ENCODE measurements at regions not wholly inside any gene's neighbourhood (a gene's known extent, or its start where the extent isn't known, plus 50 kb on each side); places are given as distances from the start of the nearest gene placed in this dataset.

DNA sequence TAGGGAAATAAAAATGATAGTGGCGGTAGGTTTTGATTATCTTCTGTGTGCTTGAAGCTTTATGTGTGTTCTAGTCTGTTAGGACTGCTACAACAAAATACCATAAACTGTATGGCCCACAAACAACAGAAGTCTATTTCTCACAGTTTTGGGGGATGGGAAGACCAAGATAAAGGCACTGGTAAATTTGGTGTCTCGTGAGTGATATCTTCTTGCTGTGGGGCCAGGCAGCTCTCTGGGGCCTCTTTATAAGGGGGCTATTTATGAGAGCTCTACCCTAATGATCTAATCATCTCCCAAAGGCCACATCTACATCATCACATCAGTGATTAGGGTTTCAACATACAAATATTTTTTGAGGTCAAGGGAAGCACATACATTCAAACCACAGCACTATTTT lies 86.8 kb upstream of the SPHKAP start:
- FAIRE-seq (no peak), DNase-seq (ENCODE audit: insufficient read length, low spot score) (no peak)
- TF ChIP-seq POLR2A (IDR thresholded peaks at IDR 0.05; ENCODE audit: low read depth, low read length), result no peak

DNA sequence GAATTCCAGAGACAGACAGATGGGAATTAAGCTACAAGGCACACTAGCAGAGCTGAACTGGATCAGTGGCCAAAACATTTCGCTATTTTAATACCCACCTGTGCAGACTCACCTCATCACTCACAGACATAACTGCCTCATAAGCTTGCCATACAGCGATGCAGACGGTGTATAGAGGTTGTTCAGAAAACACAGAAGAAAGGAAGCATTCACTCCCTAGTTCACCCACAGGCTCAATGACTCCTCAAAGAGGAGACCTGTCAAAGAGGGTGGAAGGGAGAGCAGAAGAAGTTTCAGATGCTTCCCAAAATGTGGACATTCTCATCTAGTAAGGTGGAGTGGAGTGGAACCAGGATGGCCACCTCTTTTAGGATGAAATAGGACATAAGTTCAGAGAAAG lies 81.7 kb upstream of the SPHKAP start:
- TF ChIP-seq POLR2A (IDR thresholded peaks at IDR 0.05; ENCODE audit: low read depth, low read length), result no peak
- FAIRE-seq, result no peak
- no peak for DNase-seq (ENCODE audit: insufficient read length, low spot score)

DNA sequence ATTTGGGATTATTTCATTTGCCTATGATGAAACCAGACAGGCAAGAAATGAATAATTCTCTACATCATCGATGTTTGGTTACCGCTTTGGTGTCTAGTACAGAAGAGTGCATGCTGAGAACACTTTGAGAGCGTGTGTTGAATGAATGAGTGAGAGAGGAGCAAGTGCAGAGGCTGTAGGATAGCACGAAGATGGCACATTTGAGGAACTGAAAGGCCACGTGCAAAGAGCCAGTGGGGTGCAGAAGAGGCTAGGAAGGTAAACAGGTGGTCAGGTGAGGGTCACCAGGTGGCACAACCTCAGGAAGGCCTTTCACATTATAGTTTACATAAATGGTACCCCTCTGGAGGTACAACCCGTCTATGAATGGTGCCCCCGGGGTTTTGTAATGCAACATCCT lies 80.1 kb upstream of the SPHKAP start:
- TF ChIP-seq POLR2A (IDR thresholded peaks at IDR 0.05; ENCODE audit: low read depth, low read length), result no peak
- FAIRE-seq (no peak), DNase-seq (ENCODE audit: insufficient read length, low spot score) (no peak)

DNA sequence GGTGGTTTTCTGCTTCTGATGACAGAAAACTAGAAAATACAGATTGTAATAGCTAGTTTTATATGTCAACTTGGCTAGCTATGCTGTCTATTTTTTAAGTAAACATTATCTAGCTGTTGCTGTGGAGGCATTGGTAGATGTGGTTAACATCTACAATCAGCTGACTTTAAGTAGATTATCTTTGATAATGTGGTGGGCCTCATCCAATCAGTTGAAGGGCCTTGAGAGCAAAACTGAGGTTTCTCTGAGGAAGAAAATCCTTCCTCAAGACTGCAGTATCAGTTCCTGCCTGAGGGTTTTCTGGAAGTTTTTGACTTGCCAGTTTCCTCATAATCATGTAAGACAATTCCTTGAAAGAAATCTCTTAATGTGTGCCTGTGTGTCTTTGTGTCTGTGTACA lies 75.9 kb upstream of the SPHKAP start:
- DNase-seq (ENCODE audit: insufficient read length, low spot score) (no peak), FAIRE-seq (no peak)
- TF ChIP-seq POLR2A (IDR thresholded peaks at IDR 0.05; ENCODE audit: low read depth, low read length), result no peak

DNA sequence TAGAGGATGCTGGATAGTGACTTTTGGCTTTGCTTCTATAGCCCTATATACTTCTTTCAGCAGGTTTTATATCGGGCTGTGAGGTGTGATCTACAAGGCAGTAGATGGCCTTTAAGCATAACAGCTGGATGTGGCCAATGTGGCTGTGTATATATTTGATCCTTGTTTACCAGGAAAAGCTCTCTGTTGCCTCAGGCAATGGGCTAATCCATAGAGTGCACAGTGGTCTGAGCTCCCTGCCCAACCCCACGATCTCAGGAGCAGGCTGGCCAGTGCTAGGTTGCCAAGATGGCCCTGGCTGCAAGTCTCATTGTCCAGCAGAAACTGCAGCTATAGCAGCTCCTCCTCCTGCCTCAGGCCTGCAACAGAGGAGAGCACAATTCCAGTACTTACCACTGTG lies 72.3 kb upstream of the SPHKAP start:
- DNase-seq (ENCODE audit: insufficient read length, low spot score) (no peak), FAIRE-seq (no peak)
- no peak for TF ChIP-seq POLR2A (IDR thresholded peaks at IDR 0.05; ENCODE audit: low read depth, low read length)

DNA sequence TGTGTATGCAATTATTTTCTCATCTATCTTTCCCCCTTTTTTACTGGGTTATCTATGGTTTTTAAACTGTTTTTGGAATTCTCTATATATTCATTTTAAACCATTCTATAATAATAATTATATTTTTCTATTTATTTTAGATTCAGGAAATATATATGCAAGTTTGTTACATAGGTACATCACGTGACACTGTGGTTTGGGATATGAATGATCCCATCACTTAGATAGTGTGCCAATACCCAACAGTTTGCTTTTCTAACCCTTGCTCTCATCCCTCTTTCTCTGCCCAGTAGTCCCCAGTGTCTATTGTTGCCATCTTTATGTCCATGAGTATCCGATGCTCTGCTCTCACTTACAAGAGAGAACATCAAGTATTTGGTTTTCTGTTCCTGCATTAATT lies 65.8 kb upstream of the SPHKAP start:
- FAIRE-seq, result no peak
- no peak for DNase-seq (ENCODE audit: insufficient read length, low spot score)
- no peak for TF ChIP-seq POLR2A (IDR thresholded peaks at IDR 0.05; ENCODE audit: low read depth, low read length)

DNA sequence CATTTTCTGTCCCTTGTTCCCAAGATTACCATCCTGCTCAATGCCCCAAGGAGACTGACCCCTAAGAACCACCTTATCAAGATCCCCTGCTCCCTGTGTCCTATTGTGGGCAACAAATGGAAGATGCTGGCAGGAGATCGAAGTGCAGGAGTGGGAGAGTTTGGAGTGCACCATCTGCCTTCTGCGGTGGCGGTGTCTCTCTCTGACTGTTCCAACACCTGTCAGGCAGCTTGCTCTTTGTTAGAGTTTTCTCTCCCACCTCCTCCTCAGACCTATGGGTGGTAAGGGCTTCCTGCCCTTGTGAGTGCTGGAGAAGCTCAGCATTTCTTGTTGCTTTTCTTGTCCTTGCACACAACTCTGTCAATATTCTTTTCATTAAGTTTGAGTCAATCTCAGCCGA lies 64.1 kb upstream of the SPHKAP start:
- no peak for TF ChIP-seq POLR2A (IDR thresholded peaks at IDR 0.05; ENCODE audit: low read depth, low read length)
- DNase-seq (ENCODE audit: insufficient read length, low spot score) (no peak), FAIRE-seq (no peak)

DNA sequence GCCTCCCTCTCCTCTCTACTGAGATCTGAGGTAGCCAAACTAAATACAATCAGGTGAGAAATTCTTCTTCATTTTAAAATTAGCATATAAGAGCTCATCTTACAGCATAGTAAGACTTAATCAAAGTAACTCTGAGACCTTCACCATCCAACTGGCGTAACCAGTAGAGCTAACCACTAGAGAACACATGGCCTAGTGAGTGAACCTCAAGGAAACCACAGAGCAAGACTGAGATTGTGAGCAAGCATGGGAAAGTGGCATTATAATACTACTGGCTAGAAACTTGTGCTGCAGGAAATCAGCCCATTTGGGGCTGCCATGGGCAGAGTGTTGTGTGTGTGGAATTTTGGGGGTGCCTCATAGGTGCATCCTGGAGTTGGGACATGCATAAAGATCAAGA lies 61.1 kb upstream of the SPHKAP start:
- DNase-seq (ENCODE audit: insufficient read length, low spot score) (no peak), FAIRE-seq (no peak)
- no peak for TF ChIP-seq POLR2A (IDR thresholded peaks at IDR 0.05; ENCODE audit: low read depth, low read length)

DNA sequence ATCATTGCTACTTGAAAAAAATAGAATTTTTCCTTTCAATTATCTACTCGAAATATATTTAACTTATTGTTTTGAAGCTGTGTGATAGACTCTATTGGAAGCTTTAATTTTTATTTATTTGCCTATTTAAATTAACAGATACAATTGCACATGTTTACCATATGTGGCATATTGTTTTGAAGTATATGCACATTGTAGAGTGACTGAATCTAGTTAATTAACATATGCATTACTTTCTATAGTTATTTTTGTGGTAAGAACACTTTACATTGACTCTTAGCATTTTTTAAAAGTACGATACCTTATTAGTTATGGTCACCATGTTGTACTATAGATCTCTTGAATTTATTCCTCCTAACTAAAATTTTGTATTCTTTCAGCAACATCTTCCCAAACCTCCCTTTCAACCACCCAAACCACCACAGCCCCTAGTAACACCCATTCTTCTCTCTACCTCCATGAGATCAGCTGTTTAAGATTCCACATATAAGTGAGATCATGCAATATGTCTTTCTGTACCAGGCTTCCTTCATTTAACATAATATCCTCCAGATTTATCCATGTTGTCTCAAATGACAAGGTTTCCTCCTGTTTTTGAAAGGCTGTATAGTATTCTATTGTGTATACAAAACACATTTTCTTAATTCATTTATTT lies 58.5 kb upstream of the SPHKAP start:
- no peak for TF ChIP-seq POLR2A (IDR thresholded peaks at IDR 0.05; ENCODE audit: low read depth, low read length)
- FAIRE-seq (no peak), DNase-seq (ENCODE audit: insufficient read length, low spot score) (no peak)

DNA sequence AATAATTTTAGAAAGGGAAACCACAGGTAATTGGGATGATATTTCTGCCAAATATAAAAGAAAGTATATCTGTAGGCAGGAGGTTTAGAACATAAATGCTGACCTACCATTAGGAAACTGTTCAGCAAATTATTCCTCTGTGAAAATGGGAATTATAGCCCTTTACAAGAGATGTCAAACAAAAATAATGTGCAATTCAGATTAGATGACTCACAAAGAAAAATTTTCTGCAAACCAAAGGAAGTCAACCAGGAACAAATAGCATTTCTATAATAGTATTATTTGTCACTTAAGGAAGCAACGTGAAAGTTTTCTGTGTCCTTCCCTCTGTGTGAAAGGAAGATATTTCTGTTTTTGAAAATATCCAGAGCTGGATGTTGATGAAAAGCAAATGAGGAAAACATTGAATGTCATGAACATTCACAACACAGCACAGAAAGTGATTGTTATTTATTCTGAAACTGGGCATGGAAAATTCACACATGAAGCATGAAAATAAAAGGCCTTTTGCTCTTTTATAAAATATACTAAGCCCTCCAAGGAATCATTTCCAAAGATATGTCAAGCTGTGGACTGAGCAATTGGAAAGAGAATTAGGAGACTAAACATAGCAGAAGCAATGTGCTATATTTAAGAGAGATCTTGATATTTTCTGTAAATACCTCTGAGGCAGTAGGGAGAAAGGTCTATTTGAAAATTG lies 57.9 kb upstream of the SPHKAP start:
- DNase-seq (ENCODE audit: insufficient read length, low spot score) (no peak), FAIRE-seq (no peak)
- TF ChIP-seq POLR2A (IDR thresholded peaks at IDR 0.05; ENCODE audit: low read depth, low read length), result no peak

All from H54 (cell line).